KOPT-K1 (cell line): ENCODE measurements at regions not wholly inside any gene's neighbourhood (a gene's known extent, or its start where the extent isn't known, plus 50 kb on each side); places are given as distances from the start of the nearest gene placed in this dataset.

Experiments used
- H3K27ac ChIP-seq: fragments of 200-600 bp; sonication (generic); 2 replicates; pipeline ENCODE4 v1.5.1; 2016; ENCODE audit warnings: antibody characterized with exemption, mild to moderate bottlenecking, low read depth, low read length; ENCODE audit not compliant: poor library complexity, severe bottlenecking
- H3K36me3 ChIP-seq: fragments of 200-600 bp; sonication (generic); 2 replicates; pipeline ENCODE4 v1.5.1; 2017; ENCODE audit warnings: antibody characterized with exemption, mild to moderate bottlenecking, low read length, moderate library complexity; ENCODE audit not compliant: insufficient read depth
- H3K9me3 ChIP-seq: fragments of 200-600 bp; sonication (generic); 2 replicates; pipeline ENCODE4 v1.5.1; 2017; ENCODE audit warnings: antibody characterized with exemption, low read length, mild to moderate bottlenecking; ENCODE audit not compliant: insufficient read depth, poor library complexity, severe bottlenecking

DNA sequence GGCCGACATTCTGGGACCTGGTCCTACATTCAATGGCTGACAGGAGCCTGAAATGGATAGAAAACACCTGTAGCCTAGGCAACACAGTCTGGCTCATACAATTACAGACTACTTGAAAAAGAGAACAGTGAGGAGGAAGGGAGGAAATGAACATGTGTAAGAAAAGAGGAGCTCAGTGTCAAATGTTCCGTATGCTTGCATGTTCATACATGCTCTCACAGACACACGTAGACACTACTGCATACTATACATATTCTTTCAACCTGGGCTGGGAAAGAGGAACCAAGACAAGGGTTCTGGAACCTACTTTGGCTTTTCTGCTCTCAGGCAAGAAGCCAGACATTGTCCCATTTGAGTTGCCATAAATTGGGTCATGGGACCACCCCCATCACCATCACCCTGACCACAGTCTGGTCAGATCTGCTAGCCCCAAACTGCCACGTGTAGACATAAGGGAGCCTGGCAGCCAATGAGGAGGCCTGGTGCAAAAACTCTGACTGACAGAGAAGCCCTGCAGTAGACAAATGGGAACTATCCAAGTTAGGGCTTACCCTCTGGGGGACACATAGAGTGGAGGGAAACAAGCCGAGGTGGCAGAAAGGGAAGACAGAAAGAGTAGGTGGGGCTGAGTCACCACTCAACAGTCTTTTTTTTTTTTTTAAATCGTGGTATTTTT lies 310.0 kb downstream of the SHQ1 start:
- Histone ChIP-seq H3K36me3 (no peaks in the 10 kb centered on the region), H3K27ac (no peak overlapping the region)

DNA sequence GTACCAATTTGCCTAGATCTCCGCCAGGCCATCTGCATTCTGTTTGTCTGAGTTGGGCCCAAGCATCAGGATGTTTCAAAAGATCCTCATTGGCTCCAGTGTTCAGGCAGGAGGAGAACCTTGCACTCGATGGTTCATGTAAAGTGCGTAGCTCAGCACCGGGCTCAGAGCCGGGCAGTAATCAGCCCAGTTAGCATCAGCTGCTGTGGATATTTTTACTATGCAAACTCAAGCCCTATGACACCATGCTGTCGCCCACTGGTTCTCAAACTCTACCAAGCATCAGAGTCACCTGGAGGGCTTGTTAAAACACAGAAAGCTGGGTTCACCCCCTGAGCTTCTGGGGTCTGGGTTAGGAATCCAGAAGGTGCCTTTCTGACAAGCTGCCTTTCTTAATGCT lies 310.8 kb downstream of the SHQ1 start:
- peaks cover 7% of the 10 kb centered on the region for H3K9me3 ChIP-seq
- no peaks in the 10 kb centered on the region for H3K36me3 ChIP-seq
- no peak overlapping the region for H3K27ac ChIP-seq

More for the DNA sequence above, 310.0 kb downstream of the SHQ1 start:
- H3K9me3 ChIP-seq = peaks cover 7% of the 10 kb centered on the region

DNA sequence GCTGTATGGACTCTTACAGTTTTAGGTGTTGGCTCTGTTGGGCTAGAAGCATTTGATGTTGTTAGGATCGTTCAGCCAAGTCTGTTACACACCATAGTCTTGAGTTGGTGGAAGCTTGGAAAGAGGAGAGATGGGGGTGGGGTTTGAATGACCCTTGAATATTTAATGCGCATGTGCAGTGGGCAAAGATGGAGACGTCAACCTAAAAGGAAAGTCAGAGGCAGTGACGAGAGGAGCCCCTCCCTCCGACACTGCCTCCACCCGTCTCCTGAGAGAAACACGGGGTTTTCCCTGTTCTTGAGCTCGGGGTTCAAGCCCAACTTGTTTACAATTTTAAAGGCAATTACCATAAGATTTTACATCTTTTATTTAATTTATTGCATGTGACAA lies 311.4 kb downstream of the SHQ1 start:
- H3K27ac ChIP-seq = no peak overlapping the region
- H3K36me3 ChIP-seq = no peaks in the 10 kb centered on the region
- peaks cover 7% of the 10 kb centered on the region for H3K9me3 ChIP-seq

DNA sequence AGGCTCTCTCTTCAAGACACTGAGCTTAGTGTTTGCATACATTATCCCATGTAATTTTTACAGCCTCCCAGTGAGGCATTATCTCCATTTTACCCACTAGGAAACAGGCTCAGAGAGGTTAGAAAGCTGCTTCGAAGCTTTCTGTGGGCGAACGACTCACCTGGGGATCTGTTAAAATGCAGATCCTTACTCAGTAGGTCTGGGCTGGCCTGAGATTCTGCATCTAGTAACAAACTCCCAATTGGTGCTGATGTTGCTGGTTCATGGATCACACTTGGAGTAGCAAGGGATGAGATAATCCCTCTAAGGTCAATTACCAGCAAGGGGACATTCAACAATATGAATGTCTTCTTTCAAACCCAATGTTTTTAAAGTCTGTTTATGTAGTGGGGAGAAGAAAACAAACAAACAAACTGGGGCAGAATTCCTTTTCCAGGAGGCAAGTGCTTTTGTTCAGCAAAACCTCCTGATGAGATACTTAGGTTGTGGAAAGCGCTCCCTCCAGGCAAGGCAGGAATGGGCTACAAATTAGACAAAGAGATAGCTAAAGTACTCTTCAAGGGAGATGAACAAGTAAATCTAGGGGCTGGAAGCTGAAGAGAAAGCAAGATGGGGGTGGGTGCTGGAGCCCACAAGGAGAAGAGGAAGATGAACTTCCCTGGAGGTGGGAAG lies 311.9 kb downstream of the SHQ1 start:
- peaks cover 2% of the 10 kb centered on the region for H3K9me3 ChIP-seq
- H3K36me3 ChIP-seq = no peaks in the 10 kb centered on the region
- H3K27ac ChIP-seq = no peak overlapping the region

DNA sequence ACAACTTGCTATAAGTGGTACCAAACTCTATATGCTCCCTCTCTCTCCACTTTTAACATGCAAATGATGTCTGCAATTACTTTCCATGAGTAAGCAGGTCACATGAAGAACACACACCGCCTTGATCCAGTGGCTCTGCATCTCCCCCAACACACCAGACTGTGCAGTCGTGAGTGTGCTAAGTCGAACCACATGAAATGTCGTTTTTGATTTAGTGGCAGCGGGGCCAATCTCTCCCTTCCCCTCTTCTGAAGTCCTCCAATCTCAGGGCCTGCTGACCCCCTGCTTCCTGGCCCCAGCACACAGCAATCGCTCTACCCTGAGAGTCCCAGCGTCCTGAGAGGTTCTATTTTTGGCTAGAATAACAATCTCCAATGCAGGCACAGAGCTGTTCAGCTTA lies 312.5 kb downstream of the SHQ1 start:
- Histone ChIP-seq H3K9me3 (no peaks in the 10 kb centered on the region), H3K27ac (no peak overlapping the region), H3K36me3 (no peaks in the 10 kb centered on the region)

DNA sequence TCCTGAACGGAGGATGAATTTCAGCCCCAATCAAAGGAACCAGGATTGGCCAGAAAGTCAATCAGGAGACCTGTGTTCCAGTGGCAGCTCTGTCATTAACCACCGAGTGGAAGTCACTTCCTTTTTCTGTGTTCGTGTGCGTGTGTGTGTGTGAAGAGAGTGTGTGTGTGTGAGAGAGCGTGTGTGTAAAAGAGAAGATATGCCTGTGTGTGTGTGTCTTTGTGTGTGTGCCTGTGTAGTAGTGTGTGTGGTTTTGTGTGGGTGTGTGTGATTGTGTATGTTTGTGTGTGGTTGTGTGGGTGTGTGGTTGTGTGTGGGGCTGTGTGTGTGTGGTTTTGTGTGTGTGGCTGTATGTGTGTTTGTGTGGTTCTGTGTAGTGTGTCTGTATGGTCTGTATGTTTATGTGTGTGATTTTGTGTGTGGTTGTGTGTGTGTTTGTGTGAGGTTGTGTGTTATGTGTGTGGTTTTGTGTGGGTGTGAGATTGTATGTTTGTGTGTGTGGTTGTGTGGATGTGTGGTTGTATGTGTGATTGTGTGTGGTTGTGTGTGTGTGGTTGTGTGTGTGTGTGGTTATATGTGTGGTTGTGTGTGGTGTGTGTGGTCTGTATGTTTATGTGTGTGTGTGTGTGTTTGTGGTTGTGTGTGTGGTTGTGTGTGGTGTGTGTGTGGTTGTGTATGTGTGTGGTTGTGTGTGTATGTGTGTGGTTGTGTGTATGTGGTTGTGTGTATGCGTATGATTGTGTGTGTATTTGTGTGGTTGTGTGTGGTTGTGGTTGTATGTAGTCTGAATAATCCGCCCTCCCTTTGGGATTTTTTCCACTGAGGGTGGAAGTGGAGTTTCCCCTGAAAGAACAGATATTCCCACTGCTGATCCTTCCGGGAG lies 314.4 kb downstream of the SHQ1 start:
- Histone ChIP-seq H3K36me3 (no peaks in the 10 kb centered on the region), H3K9me3 (no peaks in the 10 kb centered on the region), H3K27ac (no peak overlapping the region)

DNA sequence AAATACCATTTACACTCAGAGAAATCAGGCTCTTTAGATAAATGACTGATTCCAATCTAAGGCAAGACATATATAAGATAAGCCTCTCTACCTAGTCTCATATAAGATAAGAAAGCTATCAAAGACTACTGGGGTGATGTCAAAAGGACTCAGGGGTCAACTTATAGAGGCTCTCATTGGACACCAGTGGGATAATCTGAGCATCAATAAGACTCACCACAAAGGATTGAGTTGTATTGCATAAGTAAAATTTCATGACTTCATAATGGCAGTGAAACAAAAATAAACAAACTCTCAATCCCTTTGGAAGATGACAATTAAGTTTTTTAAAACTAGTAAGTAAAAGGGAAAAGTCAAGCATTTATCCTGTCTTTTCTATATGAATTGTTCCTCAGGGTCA lies 317.8 kb downstream of the SHQ1 start:
- Histone ChIP-seq H3K36me3 (no peaks in the 10 kb centered on the region), H3K9me3 (no peaks in the 10 kb centered on the region), H3K27ac (no peak overlapping the region)

DNA sequence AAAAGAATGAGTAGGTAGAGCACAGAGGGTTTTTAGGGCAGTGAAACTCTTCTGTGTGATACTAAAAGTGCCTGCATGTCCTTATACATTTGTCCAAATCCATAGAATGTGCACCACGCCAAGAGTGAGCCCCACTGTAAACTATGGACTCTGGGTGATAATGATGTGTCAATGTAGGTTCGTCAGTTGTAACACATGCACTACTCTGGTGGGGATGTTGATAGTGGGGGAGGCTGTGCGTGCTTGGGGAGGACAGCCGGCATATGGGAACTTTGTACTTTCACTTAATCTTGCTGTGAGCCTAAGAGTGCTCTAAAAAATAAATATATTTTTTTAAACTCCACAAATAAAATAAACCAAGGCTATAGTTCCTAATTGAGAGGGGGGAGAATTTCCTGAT lies 319.2 kb downstream of the SHQ1 start:
- Histone ChIP-seq H3K36me3 (no peaks in the 10 kb centered on the region), H3K27ac (no peak overlapping the region), H3K9me3 (no peaks in the 10 kb centered on the region)

DNA sequence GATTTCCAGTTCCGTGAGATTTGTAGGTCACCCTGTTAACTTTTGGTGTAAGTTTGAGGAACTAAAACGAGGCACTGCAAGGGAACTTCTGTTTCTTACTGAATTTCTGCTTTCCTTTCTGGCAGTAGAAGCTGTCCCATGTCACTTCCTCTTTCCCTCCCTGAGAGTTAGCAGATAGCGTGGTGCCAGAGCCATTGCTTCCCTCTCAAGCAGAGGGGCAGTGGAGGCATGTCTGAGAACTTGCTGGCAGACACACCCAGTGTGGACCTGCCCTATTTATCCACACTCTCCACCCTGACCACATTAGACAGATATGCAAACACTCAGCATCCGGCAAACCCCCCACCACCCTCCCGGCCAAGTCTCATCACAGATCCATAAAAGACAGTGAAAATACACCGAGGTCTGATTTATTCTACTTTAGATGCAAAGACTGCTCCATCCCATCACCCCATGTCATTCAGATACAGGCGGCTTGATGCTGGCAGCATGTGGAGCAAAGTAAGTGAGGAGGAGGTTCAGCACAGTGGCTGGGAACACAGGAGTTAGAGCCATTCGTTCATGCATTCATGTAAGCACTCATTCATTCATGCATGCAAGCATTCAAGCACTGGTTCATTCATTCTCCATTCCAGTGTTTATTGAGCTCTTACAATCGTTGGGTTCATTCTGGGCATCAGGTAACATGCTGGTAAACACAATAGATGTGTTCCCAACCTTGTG lies 324.7 kb downstream of the SHQ1 start:
- Histone ChIP-seq H3K9me3 (no peaks in the 10 kb centered on the region), H3K27ac (no peak overlapping the region), H3K36me3 (no peaks in the 10 kb centered on the region)

DNA sequence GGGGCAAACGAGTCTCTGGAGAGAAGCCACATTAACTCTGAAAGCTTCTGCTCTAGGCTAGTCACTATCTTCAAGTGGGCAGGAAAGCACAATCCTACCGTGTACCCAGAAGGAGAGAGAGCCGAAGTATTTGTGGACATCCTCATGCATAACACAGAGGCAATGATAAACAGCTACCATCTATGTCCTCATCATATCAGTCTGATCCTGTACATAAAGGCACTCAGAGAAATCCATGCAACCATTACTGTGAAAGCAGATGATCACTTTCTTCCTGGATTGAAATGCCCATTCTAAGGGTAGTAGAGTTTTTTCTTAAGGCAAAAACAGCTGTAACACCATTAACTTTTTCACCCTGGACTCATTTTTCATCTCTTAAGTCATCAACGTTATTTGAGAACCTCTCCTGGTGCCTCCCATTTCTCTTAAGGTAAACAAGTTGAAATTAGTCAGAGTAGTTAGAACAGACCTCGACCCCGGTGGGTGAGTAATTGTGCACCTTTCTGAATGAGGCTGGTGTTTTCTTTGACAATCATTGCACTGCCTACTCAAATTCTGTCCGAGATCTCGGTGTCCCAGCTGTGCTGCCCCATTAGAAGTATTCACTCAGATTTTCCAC lies 327.4 kb downstream of the SHQ1 start:
- no peaks in the 10 kb centered on the region for H3K36me3 ChIP-seq
- no peaks in the 10 kb centered on the region for H3K9me3 ChIP-seq
- H3K27ac ChIP-seq = no peak overlapping the region

DNA sequence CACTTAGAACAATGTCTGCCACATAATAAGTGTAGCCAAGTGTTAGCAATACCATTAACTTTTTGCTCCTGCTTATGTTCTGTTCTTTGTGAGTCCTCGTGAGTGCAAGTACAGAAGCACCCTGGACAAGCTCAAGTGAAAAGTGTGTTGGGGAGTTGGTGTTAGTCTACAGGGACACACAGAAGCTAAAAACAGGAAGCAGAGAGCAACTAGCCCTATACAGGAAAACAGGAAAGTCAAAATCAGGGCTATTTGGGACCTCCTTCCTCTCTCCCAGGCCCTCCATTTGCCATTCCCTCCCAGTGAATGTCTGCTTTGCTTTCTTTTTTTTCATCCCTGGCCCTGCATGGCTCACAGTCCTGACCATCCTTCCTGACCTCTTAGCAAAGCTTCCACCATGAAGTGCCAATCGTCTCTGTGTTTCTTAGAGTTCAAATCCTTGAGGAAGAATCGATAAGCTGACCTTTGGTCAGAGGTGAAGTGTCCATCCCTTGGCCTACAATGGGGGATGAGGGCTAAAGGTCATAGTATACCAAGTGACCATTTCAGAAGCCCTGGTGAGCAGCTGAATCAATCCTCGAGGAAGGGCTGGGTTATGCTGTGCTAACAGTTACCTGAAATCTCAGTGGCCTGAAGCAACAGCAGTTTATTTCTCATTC lies 328.2 kb downstream of the SHQ1 start:
- H3K9me3 ChIP-seq = no peaks in the 10 kb centered on the region
- H3K27ac ChIP-seq = no peak overlapping the region
- no peaks in the 10 kb centered on the region for H3K36me3 ChIP-seq

DNA sequence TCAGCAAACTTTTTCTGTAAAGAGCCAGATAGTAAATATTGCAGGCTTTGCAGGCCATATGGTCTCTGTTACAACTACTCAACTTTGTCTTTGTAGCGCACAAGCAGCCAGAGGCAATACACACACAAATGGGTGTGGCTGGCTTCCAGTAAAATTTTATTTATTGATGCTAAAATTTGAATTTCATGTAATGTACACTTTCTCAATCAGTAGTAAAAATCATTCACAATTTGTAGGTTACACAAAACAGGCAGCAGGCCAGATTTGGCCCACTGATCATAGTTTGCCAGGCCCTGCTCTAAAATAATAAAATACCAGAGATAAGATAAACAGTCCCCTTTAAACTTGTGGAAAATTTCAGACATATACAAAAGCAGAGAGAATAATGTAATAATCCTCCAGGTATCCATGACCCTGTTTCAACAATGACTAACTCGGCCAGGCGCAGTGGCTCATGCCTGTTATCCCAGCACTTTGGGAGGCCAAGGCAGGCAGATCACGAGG lies 330.3 kb downstream of the SHQ1 start:
- no peak overlapping the region for H3K27ac ChIP-seq
- H3K36me3 ChIP-seq = no peaks in the 10 kb centered on the region
- no peaks in the 10 kb centered on the region for H3K9me3 ChIP-seq

DNA sequence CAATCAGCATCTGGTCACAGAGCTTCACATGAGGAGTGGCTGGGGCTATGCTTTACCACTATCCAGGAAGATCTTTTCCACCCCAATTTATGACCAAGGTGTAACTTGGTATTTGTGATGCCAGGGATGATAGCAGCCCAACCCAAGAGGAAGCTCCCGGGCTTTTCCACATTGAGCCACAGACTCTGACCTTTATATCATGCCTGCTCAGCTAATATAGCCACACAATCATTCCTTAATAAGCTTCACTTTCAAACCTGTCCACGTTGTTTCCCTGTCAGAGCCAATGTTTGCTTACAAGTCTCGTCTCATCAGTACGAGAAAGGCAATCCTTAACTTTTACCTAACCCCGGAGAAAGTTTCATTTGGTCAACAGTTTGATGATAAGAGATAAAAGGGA lies 330.9 kb downstream of the SHQ1 start:
- no peak overlapping the region for H3K27ac ChIP-seq
- H3K36me3 ChIP-seq = no peaks in the 10 kb centered on the region
- H3K9me3 ChIP-seq = no peaks in the 10 kb centered on the region

DNA sequence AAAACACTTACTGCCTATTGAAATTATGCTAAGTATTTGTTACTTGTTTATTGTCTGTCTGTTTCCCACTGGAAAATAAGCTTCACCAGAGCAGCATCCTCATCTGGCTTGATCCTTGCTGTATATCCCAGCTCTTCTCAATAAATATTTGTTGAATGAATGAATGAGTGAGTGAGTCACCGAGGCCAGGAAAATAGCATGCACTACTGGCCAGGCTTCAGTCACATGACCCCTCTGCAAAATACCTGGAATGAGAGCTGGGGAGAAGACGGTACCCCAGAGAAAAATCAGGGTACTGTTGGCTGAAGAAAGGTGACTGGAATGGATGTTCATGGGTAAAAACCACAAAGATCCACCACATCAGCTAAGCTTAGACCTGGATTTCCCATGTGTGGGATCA lies 331.9 kb downstream of the SHQ1 start:
- no peaks in the 10 kb centered on the region for H3K9me3 ChIP-seq
- no peaks in the 10 kb centered on the region for H3K36me3 ChIP-seq
- no peak overlapping the region for H3K27ac ChIP-seq
